GM23338 (cell line): ENCODE measurements at regions not wholly inside any gene's neighbourhood (a gene's known extent, or its start where the extent isn't known, plus 50 kb on each side); places are given as distances from the start of the nearest gene placed in this dataset.

Experiments
- ATAC-seq: fragments of 200-7000 bp; cut with Tn5 transposase; 3 replicates; pipeline ENCODE4 v1.9.1; 2020
- DNase-seq: peaks from one replicate; pipeline ENCODE4 v3.0.0-alpha.2; 2015; ENCODE audit warnings: low spot score
- H2AFZ ChIP-seq: fragments of 200-600 bp; sonication (generic); 2 replicates; pipeline ENCODE4 v1.8.0; 2016; ENCODE audit warnings: antibody characterized with exemption, mild to moderate bottlenecking, moderate library complexity
- H3F3A ChIP-seq: fragments of 200-600 bp; sonication (generic); replicated peaks from 2 replicates; pipeline ENCODE4 v1.8.0; 2017; ENCODE audit warnings: antibody characterized with exemption, mixed run types, low read depth
- H3K27ac ChIP-seq: fragments of 200-600 bp; sonication (generic); 2 replicates; pipeline ENCODE4 v1.6.1; 2016; ENCODE audit warnings: low read depth
- H3K27me3 ChIP-seq: fragments of 200-600 bp; sonication (generic); 2 replicates; pipeline ENCODE4 v1.8.0; 2016; ENCODE audit warnings: mild to moderate bottlenecking, mixed run types, moderate library complexity; ENCODE audit not compliant: insufficient read depth
- H3K36me3 ChIP-seq: fragments of 200-600 bp; sonication (generic); 2 replicates; pipeline ENCODE4 v1.8.0; 2016; ENCODE audit warnings: mild to moderate bottlenecking; ENCODE audit not compliant: insufficient read depth
- H3K4me1 ChIP-seq: fragments of 200-600 bp; sonication (generic); 2 replicates; pipeline ENCODE4 v1.8.0; 2016; ENCODE audit warnings: mild to moderate bottlenecking, moderate library complexity; ENCODE audit not compliant: insufficient read depth
- H3K4me2 ChIP-seq: fragments of 200-600 bp; sonication (generic); 2 replicates; pipeline ENCODE4 v1.7.1; 2017; ENCODE audit warnings: mixed run types
- H3K4me3 ChIP-seq: fragments of 200-600 bp; sonication (generic); 2 replicates; pipeline ENCODE4 v1.6.1; 2016; ENCODE audit warnings: mixed run types
- H3K79me2 ChIP-seq: fragments of 200-600 bp; sonication (generic); replicated peaks from 2 replicates; pipeline ENCODE4 v1.8.0; 2017; ENCODE audit warnings: mild to moderate bottlenecking; ENCODE audit not compliant: insufficient read depth
- H3K9me2 ChIP-seq: fragments of 200-600 bp; sonication (generic); 2 replicates; pipeline ENCODE4 v1.8.0; 2017; ENCODE audit not compliant: insufficient read depth
- H4K20me1 ChIP-seq: fragments of 200-600 bp; sonication (generic); replicated peaks from 2 replicates; pipeline ENCODE4 v1.8.0; 2017; ENCODE audit warnings: mild to moderate bottlenecking; ENCODE audit not compliant: insufficient read depth
- H3K27ac Mint-ChIP-seq: 2 replicates; pipeline ENCODE4 v1.8.0; 2020; ENCODE audit warnings: inconsistent platforms, mild to moderate bottlenecking, moderate library complexity, mixed read lengths
- H3K27me3 Mint-ChIP-seq: 3 replicates; pipeline ENCODE4 v1.8.0; 2022; ENCODE audit warnings: low read depth, mild to moderate bottlenecking, moderate library complexity, mixed read lengths, inconsistent platforms; ENCODE audit not compliant: insufficient read depth, poor library complexity
- H3K36me3 Mint-ChIP-seq: 3 replicates; pipeline ENCODE4 v1.8.0; 2021; ENCODE audit warnings: low read depth, mild to moderate bottlenecking, inconsistent platforms, moderate library complexity, mixed read lengths
- H3K4me1 Mint-ChIP-seq: 3 replicates; pipeline ENCODE4 v1.8.0; 2020; ENCODE audit warnings: mild to moderate bottlenecking, inconsistent platforms, mixed read lengths
- H3K4me3 Mint-ChIP-seq: 3 replicates; pipeline ENCODE4 v1.8.0; 2021; ENCODE audit warnings: moderate library complexity, mild to moderate bottlenecking, inconsistent platforms, mixed read lengths
- H3K9me3 Mint-ChIP-seq: 3 replicates; pipeline ENCODE4 v1.8.0; 2020; ENCODE audit warnings: moderate library complexity, mild to moderate bottlenecking, inconsistent platforms, mixed read lengths
- CREB1 ChIP-seq: fragments of 250-450 bp; sonication (Bioruptor Pico); IDR thresholded peaks from 2 replicates; pipeline ENCODE4 v1.5.0; 2020; ENCODE audit warnings: low read depth, mild to moderate bottlenecking, moderate library complexity
- ETS1 ChIP-seq: IDR thresholded peaks from 2 replicates; pipeline ENCODE4 v1.6.1; 2016; ENCODE audit warnings: antibody characterized with exemption
- EZH2phosphoT487 ChIP-seq: fragments of 200-600 bp; sonication (generic); IDR thresholded peaks from one replicate; pipeline ENCODE4 v1.8.1; 2018; ENCODE audit warnings: antibody characterized with exemption; ENCODE audit not compliant: unreplicated experiment
- JUNB ChIP-seq: IDR thresholded peaks from one replicate; pipeline ENCODE4 v1.6.1; 2016; ENCODE audit warnings: antibody characterized with exemption; ENCODE audit not compliant: unreplicated experiment
- NANOG ChIP-seq: IDR thresholded peaks from 2 replicates; pipeline ENCODE4 v1.6.1; 2016; ENCODE audit warnings: antibody characterized with exemption, borderline replicate concordance
- ZNF114 ChIP-seq: fragments of 250-450 bp; sonication (Bioruptor Pico); IDR thresholded peaks from 2 replicates; pipeline ENCODE4 v1.5.0; 2020; ENCODE audit warnings: mild to moderate bottlenecking, moderate library complexity
- ZNF462 ChIP-seq: fragments of 250-450 bp; sonication (Bioruptor Pico); IDR thresholded peaks from 2 replicates; pipeline ENCODE4 v1.5.0; 2020; ENCODE audit warnings: mild to moderate bottlenecking, moderate library complexity

DNA sequence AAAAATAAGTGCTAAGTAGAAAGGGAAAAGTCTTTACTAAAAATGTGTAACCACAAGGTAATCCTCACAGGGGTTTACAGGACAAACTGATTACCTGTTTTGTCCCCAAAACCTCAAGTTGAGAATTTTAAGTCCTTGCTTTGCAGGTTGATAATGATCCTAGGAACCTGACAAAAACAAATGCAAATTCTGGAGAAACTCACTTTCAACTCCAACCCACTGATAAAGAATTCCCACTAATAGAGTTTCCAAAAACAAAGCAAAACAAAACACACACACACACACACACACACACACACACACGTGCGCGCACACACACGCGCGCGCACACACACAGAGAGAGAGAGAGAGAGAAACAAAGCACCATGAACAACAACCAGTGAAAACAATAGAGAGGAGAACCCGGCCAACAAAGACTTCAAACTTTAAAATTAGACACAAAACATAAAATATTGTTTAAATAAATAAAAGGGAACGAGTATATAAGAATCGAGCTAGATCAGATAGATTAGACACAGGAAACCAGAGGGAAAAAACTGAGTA lies 187.0 kb upstream of the FOXN3 start (continued):
- TF ChIP-seq ZNF462 (no peak), JUNB (no peak), ZNF114 (CRISPR knock-in tag) (no peak), CREB1 (CRISPR knock-in tag) (no peak), EZH2phosphoT487 (no peak)

DNA sequence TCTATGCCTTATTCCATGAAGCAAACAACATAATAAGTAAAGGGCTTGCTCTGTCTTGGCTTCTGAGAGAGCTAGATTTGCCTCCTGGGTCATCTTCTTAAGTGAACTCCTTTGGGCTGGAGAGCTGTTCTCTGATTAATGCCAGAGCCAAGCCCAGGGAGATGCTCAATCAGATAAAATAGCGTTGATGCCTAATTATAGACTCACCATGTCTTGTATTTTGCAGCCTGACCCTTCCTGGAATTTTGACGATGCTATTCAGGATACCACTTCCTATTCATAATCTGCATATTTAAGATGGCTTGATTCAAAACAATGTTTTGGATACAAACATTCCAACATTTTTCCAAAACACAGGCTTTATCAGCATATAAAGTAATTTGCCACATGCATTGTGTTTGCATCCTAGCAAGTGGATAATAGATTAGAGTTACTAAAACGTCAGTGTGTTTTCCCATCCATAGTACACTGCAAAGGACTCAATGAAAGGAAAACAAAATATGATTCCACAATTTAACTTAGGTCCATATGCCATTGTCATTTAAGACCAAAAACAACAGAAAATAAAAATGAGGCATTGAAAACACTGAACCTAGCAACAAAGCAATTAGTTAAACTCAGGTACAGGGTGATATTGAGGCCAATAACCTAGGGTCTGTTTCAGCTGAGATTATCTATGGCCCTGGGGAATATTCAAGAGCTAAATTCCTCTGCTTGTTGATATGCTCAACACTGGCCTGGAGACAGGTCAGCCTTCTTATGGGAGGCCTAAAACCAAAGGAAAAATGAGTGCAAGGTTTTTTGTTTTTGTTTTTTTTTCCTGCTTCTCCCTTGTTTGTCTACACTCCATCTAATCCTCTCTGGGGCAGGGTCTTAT lies 184.2 kb upstream of the FOXN3 start:
- Mint-ChIP-seq H3K4me1 (peaks cover 29% of the 10 kb centered on the region), H3K9me3 (peaks cover 43% of the 10 kb centered on the region), H3K27ac (no peak overlapping the region), H3K27me3 (peaks cover 2% of the 10 kb centered on the region), H3K36me3 (peaks cover 71% of the 10 kb centered on the region), H3K4me3 (no peak overlapping the region)
- H3K27ac ChIP-seq, result peak overlapping the region; percentile 42
- peaks cover 38% of the 10 kb centered on the region for H3K4me1 ChIP-seq
- no peak overlapping the region for H2AFZ ChIP-seq
- ATAC-seq (no peak), DNase-seq (no peak)
- peaks cover 4% of the 10 kb centered on the region; the same call in 1 of the 2 replicates for H3K9me2 ChIP-seq
- H3K4me2 ChIP-seq, result 0 out of 2 replicates have a peak overlapping the region, but pooled peaks have one; percentile 19
- H3K27me3 ChIP-seq, result no peaks in the 10 kb centered on the region
- peaks cover 23% of the 10 kb centered on the region; the same call in 1 of the 2 replicates for H3K36me3 ChIP-seq
- no peaks in the 10 kb centered on the region for H4K20me1 ChIP-seq
- no peaks in the 10 kb centered on the region for H3F3A ChIP-seq
- peaks cover 100% of the 10 kb centered on the region for H3K79me2 ChIP-seq
- no peak overlapping the region for H3K4me3 ChIP-seq
- TF ChIP-seq ZNF462 (no peak), NANOG (no peak), ETS1 (no peak)
